Stimulated activated CD4-positive, alpha-beta T cell treated with anti-CD3 and anti-CD28 coated beads, Interleukin-1b, Interleukin-23, amount 100 ng/mL, for 4 hours (primary cell): ENCODE measurements at regions not wholly inside any gene's neighbourhood (a gene's known extent, or its start where the extent isn't known, plus 50 kb on each side); places are given as distances from the start of the nearest gene placed in this dataset.

Source experiments
- DNase-seq, 2 donors: peaks; one replicate each; pipeline ENCODE4 v3.0.0-alpha.2; 2020; ENCODE audit warnings: low read depth in 2 of 2

DNA sequence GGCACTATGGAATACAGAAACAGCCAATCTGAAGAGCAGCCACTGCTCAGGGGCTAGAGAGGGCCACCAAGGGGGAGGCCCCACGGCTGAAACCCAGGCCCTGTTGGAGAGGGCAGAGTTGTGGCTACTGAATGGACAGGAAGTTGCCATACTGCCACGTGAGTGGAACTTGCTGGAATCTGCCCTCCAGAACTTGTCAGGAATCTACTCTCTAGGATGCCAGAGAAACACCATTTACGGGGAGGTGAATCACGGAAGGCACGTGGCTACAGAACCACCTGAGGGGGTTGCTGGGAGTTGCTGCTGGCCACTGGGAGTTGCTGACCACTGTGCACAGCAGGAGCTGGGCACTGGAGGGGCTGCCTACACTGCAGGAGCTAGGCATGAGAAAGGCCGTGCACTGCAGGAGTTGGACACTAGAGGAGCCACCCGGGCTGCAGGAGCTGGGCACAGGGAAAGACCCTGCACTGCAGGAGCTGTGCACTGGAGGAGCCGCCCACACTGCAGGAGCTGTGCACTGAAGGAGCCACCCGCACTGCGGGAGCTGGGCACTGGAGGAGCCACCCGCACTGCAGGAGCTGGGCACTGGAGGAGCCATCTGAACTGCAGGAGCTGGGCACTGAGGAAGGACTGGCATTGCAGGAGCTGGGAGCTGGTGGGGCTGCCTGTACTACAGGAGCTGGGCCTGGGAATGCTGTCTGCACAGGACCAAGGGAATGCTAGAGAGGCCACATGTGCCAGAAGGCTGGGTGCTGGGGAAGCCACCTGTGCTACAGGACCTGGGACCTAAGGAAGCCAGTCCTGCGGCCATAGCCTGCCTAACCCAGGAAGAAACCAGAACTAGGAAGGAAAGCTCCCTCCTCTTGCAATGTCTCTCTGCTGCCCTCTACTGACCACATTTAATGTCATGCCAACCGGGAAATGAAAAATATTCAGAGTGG, 343.4 kb downstream of the MATN1 start:
- DNase-seq, result peak in 1 of 2 donors; percentile 30

DNA sequence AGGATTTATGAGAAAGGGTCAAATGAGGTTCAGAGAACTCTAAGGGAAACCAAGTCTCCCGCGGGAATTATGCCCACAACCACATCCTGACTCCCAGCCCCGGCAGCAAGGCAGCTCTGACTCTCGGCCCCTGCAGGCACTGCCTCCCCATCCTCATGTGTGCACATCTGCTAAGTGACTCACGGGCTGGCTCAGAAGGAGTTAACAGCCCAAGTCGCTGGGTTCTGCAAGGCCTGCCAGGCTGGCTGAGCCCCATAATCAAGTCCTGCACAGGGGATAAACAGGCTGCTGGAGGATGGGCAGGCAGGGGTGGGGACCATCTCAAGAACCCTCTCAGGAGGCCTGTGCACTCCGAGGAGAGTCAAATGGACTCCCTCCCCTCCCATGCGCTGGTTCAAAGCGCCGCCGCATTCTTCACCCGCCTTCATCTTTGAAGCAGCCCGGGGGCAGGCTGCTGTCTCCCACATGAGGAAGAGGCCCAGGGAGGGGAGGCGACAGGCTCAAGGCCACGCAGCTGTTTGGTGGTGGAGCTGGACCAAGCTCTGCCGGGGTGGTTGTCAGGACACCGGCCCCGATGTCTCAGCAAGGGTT, 344.3 kb downstream of the MATN1 start:
- DNase-seq, result no peak

DNA sequence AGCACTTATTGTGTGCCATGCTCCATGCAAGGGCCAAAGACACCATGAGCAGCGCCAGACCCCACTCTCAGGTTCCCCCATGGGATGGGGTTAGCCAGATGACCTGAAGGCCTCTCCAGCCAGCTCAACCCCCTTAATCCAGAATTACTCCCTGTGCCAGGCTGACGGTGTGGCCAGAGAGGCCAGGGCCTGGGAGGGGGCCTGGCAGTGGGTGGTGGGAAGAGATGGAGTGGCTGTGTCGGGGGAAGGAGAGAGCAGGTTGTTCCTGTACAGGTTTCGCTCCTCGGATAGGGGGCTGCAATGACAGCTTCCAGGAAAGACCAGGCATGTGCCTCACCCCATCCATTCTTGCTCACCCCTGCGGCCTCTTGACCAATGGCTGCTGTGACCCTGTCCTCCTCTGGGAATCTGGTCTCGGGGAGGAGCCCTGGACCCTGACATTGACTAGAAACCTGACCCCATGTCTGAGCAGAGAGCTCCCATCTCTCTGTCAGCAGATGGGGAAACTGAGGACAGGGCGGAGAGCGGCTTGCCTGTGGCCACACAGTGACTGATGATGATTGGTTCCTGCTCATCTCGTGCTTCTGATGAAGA, 345.3 kb downstream of the MATN1 start:
- DNase-seq, result no peak

DNA sequence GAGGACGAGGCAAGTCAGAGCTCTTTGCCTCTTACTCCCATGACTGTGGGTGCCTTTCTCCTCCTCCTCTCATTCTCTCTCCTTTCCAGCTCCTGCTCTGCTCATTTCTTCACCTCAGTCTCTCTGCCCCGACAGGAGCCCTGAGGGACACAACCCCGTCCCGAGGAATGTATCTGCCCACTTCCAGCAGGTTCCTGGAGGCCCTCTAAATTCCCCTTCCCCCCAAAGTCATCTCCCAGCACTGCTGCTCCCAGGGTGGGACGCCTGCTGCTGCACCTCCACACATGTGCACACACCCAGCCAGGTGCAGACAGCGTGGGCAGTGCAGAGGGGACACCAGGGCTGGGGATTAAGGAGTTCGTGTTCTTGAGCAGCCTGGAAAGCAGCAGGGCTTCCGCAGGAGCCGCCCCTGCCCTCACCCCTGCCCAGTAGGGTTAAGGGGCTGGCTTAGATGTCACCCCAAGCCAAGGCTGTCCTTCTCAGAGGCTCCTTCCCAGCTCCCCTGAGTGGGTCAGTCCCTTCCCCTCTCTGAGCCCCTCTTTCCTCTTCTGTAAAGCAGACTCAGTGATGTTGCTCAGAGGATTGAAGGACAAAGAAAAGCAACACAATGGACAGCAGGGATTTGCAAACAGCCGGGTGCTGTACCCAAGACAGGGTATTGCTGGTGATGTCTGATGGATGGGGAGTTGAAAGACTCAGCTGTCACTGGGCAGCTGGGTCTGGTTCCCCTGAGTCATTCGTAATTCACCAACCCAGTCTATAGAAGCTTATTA, 346.0 kb downstream of the MATN1 start:
- no peak for DNase-seq

DNA sequence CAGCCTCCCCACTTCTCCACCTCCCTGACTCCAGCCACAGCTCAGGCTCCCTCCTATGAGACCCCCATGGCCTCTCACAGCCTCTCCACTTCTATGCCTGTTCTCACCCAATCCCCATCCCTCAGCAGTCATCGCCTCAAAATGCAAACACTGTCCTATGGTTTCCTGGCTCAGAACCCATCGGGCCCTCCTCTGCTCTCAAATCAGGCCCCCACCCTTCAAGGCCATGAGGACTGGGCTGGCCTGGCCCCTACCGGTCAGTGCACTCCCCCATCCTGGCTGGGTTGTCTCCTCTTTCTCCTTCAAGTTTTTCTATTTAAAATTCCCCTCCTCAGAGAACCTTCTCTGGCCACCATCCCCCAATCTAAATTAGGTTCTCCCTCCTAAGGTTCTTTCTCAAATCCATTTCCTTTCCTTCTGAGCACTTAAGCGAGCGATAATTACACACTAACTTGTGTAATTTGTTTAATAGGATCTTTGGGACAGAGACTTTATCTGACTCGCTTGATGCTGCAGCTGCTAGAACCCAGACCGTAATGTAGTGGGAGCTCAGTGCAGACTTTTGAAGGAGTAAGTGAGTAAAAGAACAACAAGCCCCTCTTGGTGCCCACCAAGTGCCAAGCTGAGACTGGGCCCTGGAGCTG, 347.2 kb downstream of the MATN1 start:
- DNase-seq, result no peak

DNA sequence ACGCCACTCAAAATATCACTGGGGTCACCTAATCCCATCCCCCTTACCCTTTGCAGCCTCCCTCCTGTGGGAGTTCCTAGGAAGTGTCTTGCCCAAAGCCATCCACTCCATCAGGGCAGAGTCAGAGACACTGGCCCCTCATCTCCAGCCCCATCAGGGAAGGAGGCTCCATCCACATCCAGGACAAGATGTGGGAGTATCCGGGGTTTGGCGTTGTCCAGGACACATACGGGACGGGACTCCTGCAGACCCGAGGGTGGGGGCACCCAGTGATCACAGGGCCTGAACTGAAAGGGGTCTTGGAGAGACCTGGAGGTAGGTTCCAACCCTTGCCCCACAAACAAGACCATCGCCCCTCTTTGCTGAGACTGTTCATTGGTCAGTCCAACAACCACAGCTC, 348.2 kb downstream of the MATN1 start:
- no peak for DNase-seq

DNA sequence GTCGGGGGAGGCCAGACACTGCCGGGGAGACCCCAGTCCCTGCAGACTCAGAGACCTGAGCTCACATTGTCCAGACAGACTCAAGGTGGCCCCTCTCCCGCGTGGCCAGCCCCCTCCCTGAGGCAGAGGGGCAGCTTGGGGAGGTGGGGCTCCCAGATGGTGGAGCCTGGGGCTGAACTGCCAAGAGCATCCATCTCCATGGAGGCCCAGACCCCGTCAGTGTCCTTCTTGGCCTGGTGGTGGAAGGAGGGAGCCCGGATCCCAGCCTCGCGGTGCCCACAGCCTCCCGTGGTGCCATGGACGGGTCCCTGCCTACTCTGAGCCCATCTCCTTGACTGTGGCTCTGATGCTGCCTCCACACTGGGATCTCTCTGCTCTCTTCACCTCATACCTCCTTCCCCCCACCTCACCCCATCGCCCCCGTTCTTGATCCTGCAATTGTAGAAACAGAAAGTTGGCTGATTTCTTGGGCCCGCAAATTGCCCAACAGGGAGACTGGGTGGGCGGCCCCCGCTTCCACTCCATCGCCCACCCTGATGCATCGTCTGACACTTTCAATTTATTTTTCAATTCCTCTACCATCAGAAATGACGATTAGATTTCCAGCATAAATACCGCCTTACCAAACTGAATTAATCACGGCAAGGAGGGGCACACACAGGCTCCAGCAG, 348.9 kb downstream of the MATN1 start:
- DNase-seq, result no peak

DNA sequence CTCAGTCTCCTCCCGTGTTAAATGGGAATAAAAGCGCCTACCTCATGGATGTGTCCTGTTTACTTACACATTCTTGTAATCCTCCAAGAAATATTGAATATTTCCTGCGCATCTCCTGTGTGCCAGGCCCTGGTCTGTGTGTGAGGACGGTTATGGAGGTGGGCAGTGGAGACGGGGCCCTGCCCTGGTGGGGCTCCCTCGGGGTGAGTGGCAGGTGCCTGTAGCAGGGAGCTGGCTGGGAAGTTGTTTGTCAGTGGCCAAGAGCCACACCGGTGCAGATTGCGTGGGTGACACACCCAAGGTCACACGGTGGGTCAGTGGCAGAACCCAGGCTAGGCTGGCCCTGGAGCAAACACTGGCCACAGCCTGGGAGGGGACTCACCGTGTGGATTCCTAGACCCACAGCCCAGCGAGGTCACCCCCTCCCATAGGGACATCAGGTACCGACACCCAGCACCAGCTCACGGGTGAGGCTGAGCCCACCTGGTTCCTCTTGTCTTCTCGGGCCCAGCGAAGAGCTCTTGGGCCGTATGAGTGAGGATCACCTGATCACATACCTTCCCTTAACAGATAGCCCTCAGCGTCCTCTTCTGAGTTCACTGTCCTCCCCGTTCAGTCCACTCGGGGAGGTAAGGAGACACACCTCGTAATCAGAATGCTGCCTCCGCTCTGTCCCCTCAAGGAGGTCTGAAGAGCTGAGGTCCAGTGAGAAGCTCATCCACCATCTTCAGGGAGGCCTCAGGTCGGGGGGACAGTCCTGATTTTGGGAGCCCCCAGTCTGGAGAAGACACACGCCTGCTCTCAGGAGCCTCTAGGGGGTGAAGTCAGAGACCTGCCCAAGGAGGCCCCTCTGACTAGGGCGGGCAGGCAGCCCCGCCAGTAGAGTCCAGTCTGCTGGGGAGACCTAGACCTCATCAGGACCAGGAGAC, 349.6 kb downstream of the MATN1 start:
- no peak for DNase-seq

DNA sequence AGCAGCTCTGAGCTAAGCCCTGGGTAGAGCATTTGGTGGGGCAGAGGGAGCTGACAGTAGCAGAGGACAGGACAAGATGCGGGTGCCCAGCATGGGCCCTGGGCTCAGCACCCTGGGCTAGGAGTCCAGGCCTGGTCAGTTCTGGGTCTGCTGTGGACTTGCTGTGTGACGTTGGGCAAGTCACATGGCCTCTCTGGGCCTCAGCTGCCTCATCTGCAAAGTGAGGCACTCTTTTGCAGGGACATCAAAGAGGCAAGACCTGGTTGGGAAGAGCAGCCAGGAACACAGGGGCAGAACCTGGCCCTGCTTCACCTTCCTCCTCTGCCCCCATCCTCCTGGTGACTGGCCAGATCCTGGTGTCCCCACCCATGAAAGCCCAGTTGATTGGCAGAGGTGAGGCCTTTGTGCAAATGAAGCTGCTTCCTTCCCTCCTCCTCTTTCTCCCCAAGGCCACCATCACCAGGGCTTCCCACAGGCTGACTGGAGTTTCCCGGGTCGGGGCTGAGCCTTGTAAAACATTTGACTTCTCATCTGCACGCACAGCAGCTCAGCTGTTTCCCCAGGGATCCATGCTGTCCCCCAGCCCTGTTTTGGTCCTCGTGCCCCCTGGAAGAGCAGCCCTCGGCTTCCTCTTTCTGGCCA, 350.5 kb downstream of the MATN1 start:
- DNase-seq, result no peak

DNA sequence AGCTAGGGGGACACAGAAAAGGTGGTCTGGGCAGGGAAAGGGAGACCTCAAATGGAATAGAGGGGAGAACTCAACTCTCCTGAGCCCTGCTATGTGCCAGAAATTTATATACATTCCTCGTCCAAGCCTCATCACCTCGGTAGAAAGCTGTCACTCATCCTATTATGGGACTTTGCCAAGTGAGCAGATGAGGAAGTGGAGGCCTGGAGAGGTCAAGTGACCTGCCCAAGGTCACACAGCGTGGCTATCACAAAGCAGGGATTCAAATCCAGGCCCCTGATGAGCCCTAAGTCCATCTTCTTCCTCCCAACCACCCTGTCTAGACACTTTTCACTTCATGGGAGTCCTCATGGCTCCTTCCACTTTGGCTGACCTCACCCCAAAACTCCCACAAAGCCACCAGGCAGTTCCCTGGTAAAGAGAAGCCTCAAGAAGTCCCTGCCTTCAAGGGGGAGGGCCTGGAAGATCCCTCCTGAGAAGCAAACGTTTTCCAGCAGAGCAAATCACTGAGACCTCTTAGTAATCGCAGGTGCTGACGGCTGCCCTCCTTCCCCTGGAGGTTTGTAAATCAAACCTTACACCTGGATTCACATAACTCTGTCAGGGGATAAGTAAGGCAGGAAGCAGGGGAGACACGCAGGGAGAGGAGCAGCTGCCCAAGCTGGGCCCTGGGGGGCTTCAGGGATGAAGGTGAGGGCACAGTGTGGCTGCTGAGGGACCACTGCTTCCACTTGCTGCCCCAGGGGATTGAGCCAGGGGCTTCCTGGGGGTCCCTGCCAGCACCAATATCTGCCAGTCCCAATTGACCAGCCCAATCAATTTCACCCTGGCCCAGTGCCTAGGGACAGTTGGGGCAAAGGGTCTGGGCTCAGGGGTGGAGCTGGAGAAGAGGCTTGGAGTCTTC, 351.2 kb downstream of the MATN1 start:
- DNase-seq, result no peak

DNA sequence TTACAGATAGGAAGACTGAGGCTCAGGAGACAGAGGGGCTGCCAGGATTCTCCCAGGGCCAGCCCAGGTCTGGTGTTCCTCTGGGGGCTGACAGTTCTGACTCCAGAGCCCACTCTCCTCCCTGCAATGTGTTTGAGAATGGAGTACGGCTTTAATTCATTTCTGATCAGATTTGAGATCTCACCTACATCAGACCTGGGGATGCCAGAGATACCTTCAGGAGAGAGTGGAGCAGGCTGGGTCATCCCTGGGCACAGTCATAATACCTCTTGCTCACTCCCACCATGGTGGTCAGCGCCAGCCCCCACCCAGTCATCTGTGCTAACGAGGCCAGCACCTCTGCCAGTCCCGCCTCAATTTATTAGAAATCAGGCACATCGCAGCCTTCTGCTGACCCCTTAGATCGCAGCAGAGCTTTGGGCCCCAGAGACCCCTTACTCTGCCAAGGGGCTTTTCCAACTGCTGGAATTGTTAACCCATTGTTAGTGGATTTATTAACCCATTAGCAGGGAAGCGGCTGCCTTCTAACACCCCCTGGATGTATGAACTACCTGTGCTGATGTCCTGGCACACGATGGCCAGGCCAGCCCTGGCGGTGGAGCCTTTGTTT, 352.1 kb downstream of the MATN1 start:
- DNase-seq, result no peak

DNA sequence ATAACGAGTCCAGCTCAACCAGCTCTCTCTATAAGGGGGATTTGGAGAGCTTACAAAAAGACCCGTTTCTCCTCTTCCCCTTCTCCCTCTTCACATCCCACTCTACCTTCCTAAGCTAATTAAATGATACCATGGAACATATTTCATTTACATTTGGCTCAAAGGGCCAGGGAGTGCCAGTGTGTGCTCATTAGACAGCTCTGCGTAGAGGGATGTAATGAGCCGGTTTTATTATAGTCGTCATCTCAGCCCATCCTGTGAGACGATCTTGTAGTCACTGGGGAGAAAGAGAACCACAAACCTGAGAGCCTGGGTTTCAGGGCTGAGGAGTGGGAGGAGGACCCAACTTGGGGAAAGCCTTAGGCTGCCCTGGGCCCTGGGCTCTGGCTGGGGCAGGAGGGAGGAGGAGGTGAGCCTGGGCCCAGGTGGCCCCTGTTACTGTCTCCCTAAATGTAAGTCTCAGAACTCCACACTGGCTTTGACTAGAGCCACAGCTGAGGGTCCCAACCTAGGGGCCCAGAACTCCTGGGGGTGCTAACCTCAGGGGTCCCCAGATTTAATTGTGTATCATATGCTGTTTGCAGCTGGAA, 354.6 kb downstream of the MATN1 start:
- no peak for DNase-seq

DNA sequence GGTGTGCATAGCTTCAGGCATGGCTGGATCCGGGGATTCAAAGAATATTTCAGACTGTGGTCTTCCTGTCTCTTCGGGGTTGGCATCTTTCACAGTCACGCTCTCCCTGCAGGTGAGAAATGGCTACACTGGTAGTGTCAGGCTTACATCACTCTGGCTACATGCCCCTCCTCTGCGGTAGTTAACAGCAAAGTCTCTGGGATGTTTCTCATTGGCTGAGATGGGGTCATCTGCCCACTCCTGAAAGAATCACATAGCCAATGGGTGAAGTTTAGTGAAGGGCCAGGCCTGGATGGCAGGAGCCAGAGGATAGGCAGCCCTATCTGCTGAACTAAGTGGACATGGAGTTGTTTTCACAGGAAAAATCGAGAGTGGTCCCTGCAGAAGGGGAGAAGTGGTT, 356.5 kb downstream of the MATN1 start:
- no peak for DNase-seq

DNA sequence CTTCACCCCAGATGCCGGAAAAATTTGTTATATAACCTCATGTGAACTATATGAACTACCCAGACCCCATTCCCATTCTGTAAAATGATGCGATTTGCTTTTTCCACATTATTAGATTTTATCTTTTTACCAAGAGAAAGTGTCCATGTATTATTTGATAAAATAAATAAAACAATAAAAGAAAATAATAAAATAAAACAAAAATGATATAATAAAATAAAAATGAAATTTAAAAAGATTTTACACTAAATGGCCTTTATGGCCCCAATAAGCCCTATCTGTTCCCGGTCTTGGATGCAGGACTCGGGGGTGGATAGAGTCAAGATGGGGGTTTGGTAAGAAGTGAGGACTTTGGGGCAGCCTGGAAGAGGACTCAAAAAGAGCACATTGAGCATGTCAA, 357.2 kb downstream of the MATN1 start:
- DNase-seq, result no peak

DNA sequence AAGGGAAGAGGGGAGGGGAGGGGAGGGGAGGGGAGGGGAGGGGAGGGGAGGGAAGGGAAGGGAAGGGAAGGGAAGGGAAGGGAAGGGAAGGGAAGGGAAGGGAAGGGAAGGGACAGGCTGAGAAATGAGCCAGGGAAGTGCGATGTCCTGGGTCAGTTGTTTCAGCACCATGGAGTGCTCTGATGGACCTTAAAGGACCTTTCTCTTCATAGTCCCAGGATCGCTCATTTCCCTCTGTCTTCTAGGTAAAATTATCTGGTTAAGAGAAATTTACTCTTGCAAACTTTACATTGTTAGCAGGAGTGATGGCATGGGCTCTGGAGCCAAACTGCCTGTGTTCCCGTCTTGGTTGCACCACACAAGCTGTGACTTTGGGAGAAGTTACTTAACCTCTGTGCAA, 357.8 kb downstream of the MATN1 start:
- DNase-seq, result no peak

DNA sequence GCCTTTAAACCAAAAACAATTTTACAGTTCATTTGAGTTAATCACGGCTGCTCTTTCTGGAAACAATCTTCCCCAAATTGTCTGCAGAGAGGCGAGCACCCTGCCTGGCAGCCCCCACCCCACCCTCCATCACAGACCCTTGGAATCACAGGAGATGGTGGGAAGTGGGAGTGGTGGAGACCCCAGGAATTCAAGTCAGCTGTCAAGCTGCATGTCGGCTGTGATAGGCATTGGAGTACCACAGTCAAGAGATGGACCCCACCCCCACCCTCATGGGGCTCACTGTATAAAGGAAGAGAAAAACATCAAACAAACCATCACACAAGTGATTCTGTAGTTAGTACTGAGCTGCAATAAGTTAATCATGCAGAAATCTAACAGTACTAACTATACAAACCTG, 360.4 kb downstream of the MATN1 start:
- DNase-seq, result no peak

DNA sequence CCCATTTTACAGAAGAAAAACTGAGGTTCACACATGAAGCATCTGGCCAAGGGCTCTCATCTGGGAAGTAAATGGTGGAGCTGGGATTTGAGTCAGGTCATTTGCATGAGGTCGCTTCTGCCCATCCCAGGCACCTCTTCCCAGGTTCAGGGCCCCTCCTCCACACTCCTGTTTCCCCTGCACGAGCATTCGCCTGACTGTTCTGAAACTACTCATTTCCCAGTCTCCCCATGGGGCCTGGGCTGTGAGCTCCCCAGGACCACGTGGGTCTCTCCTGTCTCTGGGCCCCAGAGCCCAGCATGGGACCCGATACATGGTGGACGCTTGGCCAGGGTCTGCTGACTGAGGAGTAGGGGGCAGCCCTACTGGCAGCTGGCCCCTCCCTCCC, 360.8 kb downstream of the MATN1 start:
- no peak for DNase-seq
